NCI-H82 treated with DMSO at 0.1 percent for 48 hours (cell line): ENCODE measurements at regions not wholly inside any gene's neighbourhood (a gene's known extent, or its start where the extent isn't known, plus 50 kb on each side); places are given as distances from the start of the nearest gene placed in this dataset.
A peak's percentile ranks its signal among the peaks of the same experiment; 100 is the strongest.
"Not testable (repeated sequence)": the region's sequence is repeated elsewhere in the genome, so short reads cannot be mapped to it uniquely, and the experiment has no call there.

Experiments used
- DNase-seq: peaks from one replicate; lab custom pipeline; 2025; ENCODE audit not compliant: unreplicated experiment; lab: John Stamatoyannopoulos, UW

DNA sequence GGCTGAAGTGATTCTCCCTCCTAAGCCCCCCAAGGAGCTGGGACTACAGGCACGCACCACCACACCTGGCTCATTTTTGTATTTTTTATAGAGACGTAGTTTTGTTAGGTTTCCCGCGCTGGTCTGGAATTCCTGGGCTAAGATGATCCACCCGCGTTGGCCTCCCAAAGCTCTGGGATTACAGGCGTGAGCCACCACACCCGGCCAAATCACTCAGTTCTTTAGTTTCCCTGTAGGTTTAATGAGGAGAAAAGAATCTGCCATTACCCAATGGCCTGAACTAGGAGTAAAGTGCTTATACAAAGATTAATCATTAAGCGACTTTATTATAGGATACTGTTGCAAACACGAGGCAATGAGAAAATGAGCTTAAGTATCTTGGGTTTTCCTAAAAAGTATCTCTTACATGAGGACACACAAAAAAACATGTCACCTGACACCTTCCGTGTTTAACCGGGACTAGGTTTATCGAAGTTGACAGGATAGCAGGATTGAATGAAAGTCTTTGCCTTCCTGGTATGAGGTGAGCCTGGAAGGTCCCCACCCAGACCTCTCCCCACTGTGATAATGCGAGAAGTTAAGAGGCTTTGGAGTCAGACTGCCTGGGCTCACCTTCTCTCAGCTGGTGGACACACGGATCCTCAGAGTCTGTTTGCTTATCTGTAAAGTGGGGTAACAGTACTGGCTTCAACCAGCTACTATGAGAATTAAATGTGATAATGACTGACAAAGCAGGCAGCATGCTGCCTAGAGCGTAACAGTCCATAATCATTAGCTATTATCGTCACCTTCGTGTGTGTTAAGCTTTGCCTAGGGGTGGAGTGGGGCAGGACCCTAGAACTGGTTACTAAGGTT, 133.5 kb upstream of the KRAS start:
- DNase-seq: no peak

DNA sequence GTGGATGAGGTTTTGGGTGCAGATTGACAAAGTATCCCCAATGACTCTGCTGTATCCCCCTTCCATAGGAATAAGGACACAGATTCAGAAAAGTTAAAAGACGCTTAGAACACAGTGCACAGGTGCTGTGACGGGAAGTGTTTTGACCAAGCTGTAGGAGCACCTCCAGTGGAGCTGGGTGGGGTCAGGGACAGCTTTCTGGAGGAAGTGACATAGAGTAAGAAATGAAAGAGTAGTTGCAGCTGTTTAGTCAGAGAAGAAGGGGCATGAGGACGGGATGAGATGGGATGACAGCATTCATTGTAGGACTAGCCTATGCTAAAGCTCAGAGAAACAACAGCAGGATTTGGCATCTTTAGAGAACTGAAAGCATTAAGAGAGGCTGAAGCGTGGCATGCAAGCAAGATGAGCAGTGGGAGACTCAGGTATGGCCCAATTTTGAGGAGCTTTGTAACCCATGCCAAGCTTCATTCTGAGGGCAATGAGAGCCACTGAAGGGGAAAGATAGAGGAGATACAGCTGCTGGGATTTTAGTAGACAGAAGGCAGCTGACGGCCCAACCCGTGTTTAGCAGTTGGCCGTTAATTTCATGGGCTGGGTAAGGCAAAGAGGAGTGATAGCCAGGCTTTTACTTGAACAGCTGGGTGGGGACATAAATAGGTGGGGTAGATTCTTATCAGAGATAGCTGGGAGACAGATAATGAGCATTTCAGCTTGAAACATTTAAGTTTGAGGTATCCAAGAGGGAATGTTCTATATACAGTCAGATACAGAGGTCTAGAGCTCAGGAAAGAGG, 131.8 kb upstream of the KRAS start:
- no peak for DNase-seq

DNA sequence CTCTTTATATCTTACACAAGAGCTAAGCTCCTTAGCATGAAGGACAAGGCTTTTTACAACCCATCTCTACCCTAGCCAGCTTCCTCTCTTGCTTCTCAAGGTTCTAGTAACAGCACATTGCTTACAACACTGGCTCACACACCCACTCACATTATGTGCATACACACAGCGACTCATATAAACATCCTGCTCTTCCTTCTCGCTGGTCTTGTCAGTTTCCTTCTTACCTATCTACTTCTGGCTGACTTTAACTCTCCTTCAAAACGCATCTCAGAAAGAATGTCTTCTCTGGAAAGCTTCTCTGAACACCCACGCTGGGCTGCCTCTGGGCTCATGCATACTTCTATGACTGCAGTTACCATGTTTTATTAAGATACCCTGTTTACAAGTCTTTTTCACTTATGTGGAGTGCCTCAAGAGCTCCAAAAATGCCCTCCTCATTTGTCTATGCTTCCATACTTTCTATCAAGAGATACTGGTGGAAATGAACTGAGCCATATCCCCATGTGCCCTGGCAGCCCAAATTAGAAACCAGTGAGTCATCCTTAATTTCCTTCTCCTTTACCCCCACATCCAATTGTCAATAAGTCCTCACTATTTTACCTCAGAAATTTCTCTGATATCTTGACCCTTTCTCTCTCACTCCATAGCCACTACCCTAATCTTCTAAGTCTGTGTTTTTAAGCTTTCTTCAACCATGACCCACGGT, 126.9 kb upstream of the KRAS start:
- DNase-seq: no peak

DNA sequence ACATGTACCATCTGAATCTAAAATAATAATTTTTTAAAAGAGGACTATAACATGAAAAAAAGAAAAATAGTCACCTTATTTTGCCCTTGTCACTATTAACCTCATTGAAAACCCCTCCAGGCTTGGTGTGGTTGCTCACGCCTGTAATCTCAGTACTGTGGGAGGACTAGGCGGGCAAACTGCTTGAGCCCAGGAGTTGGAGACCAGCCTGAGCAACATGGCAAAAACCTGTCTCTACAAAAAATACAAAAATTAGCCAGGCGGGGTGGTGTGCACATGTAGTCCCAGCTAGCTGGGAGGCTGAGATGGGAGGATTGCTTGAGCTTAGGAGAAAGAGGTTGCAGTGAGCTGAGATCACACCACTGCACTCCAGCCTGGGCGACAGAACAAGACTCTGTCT, 126.3 kb upstream of the KRAS start:
- DNase-seq: no peak

DNA sequence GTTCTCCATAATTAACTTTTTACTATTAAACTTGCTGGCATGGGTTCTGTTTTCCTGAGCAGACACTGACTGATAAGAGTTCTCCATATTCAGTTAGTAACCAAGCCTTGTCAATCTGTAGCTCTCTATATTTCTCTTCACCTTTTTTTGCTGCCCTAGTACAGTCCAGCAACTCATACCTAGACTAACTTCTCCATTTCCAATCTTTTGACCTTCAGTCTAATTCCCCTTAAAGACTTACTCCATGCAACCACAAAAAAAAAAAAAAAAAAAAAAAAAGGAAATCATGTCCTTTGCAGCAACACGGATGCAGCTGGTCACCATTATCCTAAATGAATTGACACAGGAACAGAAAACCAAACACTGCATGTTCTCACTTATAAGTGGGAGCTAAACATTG, 125.7 kb upstream of the KRAS start:
- DNase-seq: no peak

DNA sequence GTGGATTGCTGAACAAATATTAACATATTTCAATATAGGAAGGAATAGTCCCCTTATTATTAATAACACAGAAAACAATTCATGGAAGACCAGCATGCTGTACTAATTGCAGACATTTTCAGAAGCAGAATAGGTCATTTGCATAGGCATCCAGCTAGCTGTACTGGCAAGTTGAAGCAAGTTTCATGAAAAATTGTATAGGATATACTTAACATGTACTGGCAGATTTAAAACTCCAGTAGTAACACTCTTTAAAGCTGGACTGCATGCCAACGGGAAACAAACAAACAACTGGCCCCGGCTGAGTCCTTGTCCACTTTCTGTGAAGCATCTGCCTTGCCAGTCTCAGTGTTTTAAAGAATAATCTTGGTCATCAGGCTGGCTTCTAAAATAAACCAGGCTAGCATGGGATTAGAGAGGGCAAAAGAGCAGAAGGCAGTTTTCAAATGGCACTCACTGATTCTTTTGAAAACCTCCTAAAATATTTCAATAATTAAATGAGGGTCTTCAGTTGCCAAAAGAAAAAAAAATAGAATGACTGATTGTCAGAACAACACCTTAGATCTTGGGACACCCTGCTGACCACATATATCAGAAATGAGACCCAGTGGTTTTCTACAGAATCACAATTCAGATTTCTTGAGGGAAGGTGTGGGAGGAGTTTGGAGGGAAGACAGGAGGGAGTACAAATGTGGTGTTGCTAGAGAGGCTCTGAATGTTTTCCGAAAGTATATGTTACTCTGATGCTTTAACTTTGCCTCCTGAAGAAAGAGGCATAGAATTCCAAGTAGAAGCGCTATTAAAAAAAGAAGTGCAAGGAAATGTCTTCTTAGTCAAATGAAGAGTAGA, 122.5 kb upstream of the KRAS start:
- DNase-seq: no peak

DNA sequence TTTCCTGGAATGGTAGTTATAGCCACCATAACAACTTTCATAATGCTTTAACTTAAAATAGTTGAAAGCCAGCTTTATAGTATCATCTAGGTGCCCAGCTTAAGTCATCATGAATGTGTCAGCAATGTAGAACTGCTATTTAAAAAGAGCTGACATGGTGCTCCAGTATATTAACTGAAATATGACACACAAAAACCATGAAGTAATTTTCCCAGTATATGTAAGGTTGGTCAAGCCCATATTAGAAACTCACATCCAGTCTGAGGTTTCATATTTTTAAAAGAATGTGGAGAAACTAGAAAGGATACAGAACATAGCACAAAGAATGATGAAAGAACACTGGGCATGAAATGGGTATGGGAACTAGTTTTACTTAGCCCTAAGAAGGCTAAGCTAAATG, 121.3 kb upstream of the KRAS start:
- no peak for DNase-seq

DNA sequence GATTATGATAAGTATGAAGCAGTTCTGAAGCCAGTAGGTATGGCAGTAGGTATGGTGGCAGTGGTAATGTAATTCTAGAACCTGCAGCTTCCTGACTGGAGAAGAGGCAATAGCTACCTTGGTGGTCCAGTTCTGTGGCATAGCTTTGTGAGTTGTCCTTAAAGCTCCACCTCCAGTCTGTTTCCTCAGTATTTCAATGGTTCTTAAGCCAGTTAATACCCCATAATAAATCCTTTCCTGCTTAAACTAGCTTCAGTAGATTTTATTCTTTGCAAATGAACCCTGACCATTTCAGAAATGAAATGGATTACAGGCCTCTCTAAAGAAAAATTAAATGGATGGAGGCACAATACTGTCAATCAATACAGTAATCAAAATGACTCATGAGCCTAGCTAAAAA, 117.8 kb upstream of the KRAS start:
- peak; percentile 14 for DNase-seq

DNA sequence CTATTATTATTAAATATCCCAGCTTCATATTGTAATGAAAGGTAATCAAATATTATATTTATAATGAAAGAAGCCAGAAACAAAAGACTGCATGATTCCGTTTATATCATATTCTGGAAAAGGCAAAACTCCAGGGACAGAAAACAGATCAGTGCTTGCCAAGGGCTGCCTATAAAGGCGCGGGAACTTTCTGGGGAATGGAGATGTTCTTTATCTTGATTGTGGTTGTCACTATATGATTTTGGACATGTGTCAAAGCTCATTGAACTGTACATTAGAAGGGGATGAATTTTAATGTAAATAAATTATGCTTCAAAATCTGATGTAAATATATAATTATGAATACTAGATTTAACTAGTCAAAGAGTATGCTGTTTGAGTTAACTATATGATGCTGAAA, 115.4 kb upstream of the KRAS start:
- no peak for DNase-seq

DNA sequence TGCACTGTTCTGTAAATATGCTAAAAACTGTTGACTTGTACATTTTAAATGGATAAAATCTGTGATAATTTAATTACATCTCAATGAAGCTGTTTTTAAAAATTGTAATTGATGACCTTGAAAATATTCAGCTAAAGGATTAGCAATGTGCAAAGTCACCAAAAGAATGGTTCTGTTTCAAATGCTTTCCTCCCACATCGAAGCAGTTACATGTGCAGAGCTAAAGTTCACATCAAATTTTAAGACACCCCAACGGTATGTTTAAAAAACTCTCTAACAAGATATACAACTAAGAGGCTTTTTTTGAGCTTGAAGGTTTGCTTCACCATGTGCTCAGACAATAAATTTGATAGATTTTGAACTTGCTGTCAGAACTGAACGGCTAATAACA, 114.6 kb upstream of the KRAS start:
- no peak for DNase-seq

DNA sequence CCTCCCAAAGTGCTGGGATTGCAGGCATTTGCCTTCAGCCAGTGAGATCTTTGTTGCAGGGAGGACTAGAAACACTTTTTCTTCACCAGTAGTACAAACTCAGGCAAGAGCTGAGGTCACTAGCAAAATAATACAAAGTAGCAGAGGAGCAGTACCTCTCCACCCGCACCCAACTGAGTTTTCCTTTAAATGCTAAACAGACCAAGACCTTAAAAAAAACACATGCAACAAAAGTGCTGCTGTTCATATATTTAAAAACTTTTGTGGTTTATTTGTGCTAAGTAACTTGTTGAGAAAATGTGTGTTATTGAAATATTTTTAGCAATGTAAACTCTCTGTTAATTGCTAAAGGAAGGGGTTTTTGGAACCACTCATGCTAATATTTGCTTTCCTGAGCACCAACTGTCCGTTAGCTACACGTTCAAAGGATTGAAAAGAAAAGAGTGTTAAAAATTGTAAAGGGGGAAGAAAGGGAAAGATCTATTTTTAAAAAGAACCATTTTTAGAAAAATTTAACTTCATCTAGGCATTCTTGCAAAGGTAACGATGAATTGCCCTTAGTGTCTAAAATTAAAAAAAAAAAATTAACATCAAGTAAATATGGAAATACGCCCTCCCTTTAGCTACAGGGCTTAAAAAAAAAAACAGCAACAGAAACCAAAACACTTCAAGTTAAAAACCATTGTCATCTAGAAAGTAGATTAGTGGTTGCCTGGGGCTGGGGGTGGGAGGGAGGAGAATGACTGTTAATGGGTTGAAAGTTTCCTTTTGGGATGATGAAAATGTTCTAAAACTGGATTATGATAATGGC, 114.0 kb upstream of the KRAS start:
- no peak for DNase-seq

DNA sequence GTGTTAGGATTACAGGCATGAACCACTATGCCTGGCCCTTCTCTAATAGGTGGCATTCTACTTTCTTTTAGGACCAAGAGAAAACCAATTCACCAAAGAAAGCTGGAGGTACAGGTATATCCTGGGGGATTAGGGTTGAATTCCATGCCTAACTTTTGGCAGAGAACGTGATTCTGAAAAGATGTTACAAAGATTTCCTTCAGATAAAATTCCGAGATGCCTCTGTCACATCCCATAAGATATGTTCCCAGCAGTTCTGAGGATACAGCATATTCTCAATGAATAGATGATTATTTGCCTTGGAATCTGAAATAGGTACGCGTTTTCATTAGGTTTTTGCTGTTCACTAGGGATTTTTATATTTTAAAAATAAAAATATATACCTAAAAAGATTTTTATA, 111.9 kb upstream of the KRAS start:
- DNase-seq: no peak

DNA sequence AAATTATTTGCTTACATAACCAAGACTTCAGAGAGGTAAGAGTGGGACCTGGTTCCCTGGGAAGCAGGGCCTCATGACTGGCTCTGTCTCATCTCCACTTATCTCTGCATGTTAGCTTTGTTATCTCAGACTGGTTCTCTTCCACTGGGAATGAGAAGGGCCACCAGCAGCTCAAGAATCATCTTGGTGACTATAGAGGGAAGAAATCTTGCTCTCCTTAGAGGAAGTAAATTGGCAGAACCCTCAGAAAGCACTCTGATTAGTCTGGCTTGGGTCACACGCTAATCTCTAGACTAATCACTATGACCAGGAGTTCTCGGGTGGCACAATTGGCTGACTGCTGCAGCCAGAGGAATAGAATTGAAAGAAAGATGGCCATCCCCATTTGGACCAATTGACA, 110.8 kb upstream of the KRAS start:
- DNase-seq: no peak

DNA sequence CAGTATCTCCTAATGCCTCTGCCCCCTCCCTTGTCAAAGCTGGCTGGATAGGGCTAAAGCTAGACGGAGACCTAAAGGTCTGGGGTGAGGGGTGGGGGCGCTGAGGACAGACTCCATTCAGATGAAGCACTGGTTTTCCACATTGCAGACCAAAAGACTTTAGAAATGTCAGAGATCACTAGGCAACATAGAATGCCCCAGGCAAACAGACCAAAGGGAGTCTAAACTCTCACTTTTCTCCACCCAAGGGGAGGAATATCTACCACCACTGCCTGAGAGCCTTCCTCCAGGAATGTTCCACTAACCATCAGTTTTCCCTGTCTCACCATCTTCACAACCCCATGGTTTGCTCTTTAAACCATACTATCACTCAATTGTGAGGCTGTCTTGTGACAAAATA, 106.9 kb upstream of the KRAS start:
- DNase-seq: no peak

DNA sequence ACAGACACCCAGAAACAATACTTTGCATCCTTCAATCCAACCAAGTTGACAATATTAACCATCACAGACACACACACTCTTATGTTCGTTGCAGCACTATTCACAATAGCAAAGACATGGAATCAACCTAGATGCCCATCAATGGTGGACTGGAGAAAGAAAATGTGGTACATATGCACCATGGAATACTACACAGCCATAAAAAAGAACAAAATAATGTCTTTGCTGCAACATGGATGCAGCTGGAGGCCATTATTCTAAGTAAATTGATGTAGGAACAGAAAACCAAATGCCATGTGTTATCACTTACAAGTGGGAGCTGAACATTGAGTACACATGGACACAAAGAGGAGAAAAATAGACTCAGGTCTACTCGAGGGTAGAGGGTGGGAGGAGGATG, 102.2 kb upstream of the KRAS start:
- not testable (repeated sequence) for DNase-seq

DNA sequence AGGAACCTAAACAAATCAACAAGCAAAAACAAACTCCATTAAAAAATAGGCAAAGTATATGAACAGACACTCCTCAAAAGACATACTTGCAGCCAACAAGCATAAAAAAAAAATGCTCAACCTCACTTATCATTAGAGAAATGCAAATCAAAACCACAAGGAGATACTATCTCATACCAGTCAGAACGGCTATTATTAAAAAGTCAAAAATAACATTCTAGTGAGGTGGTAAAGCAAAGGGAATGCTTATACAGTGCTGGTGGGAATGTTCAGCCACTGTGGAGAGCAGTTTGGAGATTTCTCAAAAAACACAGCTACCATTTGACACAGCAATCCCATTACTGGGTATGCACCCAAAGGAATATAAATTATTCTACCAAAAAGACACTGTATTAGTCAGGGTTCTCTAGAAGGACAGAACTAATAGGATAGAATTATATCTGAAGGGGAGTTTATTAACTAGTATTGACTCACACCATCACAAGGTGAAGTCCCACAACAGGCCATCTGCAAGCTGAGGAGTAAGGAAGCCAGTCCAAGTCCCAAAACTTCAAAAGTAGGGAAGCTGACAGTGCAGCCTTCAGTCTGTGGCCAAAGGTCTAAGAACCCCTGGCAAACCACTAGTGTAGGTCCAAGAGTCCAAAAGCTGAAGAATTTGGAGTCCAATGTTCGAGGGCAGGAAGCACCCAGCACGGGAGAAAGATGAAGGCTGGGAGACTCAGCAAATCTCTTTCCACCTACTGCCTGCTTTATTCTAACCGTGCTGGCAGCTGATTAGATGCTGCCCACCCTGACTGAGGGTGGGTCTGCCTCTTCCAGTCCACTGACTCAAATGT, 101.6 kb upstream of the KRAS start:
- no peak for DNase-seq

DNA sequence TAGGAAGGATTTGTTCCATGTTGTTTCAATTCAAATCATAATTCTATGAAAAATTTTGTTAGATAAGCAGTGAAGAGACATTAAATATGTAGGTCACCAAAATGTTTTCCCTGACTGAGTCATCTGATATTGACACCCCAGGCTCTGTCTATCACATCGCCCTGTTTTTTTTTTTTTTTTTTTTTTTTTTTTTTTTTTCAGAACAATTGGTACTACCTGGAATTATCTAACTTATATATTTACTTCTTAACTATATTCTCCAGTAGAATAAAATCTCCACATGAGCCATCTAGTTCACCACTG, 97.8 kb upstream of the KRAS start:
- no peak for DNase-seq

DNA sequence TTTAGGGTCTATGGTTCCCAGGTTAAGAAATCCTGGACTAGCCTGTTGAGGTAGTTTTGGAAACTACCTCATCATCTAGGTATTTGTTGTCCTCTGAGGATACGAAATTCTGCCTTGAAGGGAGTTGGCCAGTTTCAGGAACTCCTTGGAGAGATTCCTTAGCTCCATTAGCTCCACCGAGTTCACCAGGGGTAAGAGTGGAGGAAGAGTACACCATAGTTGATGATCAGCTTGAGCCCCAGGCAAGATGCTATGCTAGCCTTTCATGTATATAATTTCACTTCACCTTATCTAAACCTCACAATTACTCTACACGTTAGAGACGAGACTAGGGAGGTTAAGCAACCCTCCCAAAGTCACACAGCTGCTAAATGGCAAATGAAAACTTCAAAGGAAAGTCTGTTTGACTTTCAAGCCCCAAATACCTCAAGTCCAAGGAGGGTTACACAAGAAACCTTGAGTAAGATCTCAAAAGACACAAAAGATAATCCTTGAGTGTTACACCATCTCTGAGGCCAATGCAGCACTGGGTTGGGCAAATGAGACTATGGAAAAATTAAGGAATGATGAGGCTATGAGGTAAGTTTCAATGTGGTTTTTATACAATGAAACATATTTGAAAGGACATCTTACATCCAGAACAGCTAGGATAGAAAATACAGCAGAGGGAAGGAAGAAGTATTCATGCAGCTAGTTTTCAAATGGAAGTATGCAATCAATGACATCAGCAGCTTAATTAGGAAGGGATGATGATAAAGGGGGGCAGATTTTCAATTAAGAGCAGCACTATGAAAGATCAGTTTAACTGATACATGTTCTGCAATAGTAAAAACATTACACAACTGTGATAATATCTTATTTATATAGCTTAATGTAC, 97.2 kb upstream of the KRAS start:
- DNase-seq: no peak
